ENCODE measurements at regions not wholly inside any gene's neighbourhood (a gene's known extent, or its start where the extent isn't known, plus 50 kb on each side); places are given as distances from the start of the nearest gene placed in this dataset.

- no peak for TF ChIP-seq CTCF (conservative IDR thresholded peaks at IDR 0.05 in 1 of 2, IDR thresholded peaks at IDR 0.05 in 1 of 2; ENCODE audit: extremely low read depth in 1 of 2, insufficient read depth in 1 of 2, low read depth in 1 of 2, low read length in 2 of 2)
- TF ChIP-seq EZH2 (IDR thresholded peaks at IDR 0.05; ENCODE audit: borderline replicate concordance, low read length): no peak
These were observed 217.2 kb upstream of the STXBP6 start for GRCh38 chr14:25267186-25267585.
